Forelimb muscle (tissue), 1 donor: ENCODE measurements at regions not wholly inside any gene's neighbourhood (a gene's known extent, or its start where the extent isn't known, plus 50 kb on each side); places are given as distances from the start of the nearest gene placed in this dataset.

Experiments used
- DNase-seq: peaks from one replicate; pipeline ENCODE4 v3.0.0-alpha.2; 2013; ENCODE audit warnings: low read depth

DNA sequence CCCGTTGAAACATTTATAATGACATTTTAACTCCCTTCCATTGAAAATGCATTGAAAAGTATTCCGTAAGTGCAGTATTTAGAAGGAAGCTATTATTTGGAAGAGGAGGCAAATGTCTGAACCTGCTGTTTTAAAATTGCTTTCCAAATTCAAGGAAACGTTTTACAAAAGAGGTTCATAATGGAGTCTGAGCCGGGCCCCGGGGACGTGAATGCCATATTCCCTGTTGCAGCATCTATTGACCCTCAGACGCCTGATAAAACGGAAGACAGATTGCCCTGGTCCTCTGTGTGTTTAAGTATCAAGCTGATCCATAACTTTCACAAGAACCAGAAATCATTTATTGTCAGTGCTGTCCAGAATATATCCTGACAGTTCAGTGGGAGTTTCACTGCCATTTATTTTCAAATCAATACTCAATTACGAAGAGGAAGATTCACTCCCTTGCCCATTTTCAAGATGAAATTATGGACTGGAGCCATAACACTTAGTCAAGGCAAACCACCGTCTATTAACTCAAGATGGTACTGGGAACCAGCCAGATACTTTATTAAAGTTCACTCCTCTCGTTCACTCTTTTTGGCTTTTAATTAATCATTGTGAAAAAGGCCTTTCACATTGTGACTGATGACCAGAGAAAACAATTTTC lies 435.7 kb upstream of the PFKP start:
- DNase-seq: no peak

DNA sequence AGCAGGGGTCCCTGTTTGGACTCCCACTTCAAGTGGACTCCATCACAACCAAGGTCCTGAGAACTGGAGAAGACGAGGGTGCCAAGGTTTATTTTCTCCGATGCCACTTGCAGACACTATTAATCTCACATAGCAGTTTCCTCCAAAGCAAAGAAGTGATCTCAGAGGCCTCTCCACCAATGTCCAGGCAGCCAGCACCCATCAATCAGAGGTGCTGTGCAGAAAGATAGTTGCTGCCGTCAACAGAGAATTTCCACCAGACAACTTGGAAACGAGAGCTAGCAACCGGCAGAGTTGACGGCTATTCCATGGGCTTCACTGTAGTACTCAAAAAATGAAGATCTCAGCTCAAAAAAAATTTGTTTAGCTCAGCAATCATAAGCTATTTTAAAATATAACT lies 438.6 kb upstream of the PFKP start:
- DNase-seq: no peak

DNA sequence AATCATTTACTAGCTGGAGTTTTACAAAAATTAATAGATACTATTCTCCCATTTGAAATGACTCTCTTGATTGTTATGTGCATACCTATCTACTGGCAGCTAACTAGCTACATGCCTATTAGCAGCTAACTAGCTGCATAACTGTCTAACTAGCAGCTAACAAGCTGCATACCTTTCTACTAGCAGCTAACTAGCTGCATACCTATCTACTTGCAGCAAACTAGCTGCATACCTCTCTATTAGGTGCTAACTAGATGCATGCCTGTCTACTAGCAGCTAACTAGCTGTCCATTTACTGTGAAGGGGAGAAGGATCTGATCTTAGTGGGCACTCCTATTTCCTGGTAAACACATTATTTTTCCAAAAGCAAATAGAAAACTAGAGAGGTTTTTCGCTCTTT lies 439.4 kb upstream of the PFKP start:
- no peak for DNase-seq

DNA sequence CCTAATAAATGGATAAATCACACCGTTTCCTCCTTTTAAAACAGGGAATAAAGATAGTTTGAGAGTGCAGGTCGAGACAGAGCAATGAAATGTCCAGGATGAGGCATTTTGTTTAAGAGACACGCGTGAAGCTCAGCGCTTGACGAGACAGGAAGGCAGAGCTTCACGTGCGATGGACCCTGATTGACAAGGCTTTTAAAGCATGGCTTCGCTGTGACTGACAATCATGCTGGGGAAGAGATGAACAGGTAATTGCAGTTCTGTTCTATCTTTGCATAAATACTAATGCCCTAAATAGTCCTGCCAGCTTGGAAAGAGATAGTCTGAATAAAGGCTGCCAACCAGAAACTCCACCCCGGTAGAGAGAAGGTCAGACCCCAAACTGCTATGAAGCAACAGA lies 442.3 kb upstream of the PFKP start:
- no peak for DNase-seq

DNA sequence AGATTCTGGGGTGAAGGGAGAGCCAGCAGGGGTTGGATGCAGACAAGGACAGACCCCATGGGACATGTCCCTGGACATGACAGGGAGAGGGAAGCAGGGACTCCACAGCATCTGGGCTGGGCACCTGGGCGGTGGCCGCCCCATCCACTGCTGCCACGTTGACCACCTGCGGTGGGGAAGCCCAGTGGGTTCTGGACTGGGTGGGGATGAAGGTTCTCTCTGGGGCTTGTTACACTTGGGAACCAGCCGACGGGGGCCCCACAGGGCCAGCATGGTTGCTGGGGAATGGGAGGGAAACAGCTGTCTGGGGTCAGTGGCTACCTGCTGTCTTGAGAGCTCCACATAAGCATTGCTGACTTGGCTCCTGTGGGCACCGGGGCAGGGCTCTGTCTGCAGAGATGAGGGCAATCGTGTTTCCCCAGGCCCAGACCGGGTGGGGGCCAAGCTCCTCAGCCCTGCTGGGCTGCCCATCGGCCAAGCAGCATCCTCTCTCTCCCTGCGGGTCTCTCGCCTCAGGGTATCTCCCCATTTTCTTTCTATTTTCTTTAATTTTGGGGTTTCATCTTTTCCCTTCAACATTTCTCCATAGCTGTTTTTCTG lies 443.6 kb upstream of the PFKP start:
- no peak for DNase-seq

DNA sequence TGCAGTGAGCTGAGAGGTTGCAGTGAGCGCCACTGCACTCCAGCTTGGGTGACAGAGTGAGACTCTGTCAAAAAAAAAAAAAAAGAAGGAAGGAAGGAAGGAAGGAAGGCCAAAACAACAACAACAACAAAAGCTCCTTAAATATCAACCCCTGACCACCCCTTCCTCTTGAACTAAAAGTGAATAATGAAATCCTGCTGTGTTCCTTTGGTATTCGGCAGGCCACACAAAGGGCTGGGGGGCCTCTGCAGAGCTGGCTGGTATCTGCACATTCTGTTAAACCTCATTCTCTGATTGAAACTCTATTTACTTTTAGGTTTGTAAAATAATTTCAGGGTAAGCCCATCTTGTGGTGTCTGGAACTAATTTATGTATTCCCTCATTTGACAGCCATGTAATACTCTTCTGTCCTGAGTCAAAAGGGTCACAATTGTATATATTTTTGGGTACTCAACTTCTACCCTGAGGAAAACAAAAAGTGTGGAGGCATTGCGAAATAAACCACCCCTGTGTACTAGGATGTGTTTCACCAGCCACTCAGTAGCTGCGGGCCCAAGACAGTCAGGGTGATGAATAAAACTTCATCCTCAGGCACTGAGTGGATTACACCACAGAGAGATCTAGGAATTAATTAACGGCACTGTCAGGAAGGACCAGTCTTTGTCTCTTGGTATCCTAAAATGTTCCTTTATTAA lies 446.4 kb upstream of the PFKP start:
- DNase-seq: no peak

DNA sequence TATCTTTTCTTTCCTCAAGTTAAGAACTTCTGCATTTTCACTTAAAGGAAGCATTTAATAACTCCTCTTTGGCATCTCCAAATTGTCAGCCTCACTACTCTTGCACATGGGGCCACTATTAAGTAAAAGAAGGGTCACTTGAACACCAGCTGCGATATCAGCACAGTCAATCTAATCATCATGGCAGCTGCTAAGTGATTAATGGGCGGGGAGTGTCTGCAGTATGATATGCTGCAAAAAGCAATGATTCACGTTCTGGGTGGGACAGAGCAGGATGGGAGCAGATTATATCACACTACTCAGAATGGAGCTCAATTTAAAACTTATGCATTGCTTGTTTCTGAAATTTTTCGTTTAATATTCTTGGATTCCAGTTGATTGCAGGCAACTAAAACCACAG lies 447.4 kb upstream of the PFKP start:
- no peak for DNase-seq

DNA sequence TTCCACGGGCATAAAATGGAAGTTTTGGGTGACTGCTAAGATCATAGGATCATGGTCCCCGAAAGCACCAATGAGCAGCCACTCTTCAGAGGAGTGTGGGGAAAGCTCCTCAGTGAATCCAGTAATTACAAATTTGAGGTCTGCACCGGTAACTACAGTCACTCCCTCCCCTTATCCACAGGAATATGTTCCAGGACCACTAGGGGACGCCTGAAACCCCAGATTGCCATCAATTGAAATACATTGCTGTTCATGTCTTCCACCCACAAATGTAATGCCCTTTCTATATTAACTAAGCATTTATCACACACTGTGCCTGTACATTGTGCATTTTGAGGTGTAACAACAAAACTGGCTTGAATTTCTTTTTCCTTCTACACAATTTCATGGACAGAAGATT lies 447.9 kb upstream of the PFKP start:
- DNase-seq: no peak

DNA sequence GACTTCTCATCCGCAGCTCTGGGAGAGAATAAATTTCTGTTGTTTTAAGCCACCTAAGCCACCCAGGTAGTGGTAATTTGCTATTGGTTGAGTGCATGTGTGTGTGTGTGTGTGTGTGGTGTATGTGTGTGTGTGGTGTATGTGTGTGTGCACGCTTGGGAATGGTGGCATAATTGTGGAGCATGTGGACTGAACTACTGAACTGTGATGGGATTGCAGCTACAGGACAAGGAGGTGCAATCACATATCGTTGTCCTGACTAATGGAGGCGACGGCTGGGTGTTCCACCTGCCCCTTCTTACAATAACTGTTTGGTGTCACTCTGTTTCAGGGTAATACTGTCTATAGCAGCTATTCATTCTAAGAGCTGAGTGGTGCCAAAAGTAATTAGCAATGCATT lies 448.7 kb upstream of the PFKP start:
- DNase-seq: no peak

DNA sequence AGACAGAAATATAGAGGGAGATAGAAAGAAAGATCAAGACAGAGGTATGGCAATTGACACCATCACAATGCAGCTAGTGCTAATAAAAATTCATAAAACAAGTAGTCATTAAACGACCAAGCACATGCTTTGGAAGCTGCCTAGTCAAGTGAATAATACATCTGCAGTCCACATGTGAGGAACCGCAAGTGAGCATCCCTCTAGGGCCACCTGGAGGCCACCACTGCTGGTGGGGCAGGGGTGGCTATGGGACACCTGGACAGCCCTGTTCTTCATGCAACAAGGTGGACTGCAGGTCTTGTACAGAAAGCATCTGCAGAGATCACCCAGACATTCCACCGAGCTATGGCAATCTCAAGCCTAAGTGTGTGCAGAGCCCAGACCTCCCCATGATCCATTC lies 451.1 kb upstream of the PFKP start:
- no peak for DNase-seq

DNA sequence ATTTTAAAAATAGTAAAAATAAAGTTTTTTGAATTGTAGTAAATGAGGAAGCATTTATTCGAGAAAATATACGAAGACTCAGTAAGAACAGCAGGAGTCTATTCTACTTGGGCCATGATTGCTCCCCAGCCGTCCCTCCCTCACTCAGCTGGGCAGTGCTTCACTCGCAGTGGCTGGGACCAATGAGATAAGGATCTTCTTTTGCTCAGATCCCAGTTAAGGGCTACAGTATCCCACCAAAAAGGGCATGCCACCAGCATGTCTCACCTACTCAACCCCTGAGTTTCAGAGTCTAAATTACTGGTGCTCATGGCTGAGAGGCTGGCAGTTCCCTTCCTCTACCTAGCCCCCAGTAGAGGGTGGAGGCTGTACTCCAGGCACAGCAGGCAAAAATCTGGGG lies 455.7 kb upstream of the PFKP start:
- no peak for DNase-seq

DNA sequence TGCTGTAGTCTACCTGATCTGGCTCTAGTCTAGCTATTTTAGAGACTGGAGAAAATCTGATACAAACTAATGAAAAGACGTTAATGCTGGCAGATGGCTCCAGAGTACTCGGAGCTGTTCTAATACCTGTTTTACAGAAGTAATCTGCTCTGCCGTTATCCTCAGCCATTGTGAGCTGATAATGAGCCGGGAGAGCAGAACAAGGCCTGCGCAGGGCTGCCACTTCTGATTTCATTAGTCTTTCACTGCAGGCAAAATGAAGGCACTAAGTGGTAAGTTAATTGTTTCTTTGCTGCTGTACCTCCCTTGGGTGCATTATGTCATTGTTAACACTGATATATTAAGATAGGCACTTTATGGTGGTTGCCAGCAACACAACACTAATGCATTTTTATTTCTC lies 456.4 kb upstream of the PFKP start:
- DNase-seq: no peak

DNA sequence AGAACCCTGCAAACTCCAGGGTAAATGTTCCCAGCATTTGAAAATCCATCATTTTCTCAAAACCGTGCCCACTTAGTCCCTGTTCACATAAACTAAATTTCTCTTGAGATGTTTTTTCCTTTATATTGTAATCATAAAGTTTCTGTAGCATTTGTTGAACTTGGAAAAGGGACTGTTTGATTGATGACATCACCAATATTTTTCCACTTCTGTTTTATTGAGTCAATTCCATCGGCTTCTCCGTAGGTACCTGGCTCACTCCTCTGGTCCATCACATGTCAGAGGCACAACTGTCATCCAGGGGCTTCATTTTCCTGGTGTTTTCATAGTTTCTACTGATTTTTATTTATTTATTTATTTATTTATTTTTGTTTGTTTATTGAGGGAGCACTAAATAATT lies 462.5 kb upstream of the PFKP start:
- DNase-seq: no peak

DNA sequence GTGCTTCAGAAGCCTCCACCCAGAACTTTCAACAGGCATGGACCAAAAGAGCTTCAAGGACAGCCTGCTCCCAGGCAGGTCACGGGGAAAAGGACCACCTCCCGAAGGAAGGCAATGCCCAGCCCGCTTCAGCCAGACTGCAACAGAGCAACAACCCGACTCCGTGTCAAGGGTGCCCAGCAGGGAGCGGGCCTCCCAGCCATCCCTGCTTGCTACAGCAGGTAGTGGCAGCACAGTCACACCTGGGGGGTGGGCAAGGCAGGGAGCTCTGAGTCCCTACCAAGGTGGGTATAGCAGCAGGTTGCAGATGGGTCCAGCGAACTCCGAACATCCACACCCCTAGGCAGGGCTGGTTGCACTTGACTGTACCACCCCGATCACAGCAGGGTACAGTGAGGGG lies 467.8 kb upstream of the PFKP start:
- no peak for DNase-seq

DNA sequence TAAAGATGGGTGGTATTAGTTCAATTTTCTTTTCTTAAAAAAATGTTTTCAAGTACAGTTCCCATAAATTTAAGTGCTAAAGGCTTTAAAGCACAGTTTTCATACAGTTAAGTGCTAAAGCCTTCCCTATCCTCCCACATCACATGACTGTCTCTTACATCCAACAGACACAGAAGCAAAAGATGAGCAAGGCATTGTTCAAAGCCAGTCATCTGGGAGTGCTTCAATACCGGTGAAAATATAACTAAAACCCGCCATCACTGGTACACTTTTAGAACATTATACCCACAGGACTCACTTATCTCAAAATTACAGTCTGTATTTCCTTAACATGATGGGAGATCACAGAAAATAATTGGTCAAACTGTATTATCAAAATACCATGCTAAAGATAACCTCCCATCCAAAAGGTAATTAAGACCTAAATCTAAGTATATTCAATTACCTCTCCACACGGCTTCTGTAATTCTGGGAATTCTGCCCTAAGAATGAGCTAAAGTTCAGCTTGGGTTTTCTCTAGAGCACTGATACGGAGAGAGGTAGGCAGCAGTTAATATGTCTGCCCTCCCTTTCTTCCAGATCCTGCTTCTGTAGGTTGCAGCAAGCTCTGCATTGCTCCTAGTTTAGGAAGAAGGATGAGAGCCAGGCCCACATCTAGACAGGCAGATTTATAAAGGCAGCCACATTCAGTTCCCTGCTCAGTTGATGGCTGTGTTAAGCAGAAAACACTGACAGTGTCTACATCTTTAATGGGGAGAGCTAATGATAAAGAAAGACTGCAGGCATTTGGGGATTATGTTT lies 474.8 kb upstream of the PFKP start:
- DNase-seq: no peak

DNA sequence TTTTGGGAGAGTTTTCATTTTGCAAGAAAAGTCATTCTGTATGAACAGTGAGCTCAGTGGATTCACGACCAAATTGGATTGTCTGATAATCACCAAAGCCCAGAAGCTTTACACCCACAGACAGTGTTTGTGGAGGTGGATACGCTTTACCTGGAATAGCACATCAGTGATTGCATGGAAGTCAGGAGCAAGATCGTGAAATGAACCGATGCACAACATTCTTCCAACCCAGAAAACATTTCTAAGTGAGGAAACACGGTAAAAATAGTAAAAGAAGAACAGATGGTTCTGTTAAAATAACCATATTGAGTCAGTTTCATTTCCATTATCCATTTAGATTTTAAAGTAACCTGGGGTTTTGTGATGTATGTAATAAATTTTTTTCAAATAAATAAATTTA lies 478.2 kb upstream of the PFKP start:
- no peak for DNase-seq

DNA sequence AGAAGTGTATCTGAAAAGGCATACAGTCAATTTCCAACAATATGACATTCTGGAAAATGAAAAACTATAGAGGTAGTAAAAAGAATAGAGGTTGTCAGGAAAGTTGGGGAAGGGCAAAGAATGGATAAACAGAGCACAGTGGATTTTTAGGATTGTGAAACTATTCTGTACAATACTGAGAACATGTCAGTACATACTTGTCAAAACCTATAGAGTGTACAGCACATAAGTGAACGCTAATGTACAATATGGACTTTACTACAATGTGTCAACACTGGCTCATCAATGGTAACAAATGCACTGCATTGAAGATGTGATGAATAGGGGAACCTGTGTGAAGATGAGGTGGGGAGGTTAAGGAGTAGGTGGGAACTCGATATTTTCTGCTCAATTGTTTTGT lies 483.0 kb upstream of the PFKP start:
- DNase-seq: no peak

DNA sequence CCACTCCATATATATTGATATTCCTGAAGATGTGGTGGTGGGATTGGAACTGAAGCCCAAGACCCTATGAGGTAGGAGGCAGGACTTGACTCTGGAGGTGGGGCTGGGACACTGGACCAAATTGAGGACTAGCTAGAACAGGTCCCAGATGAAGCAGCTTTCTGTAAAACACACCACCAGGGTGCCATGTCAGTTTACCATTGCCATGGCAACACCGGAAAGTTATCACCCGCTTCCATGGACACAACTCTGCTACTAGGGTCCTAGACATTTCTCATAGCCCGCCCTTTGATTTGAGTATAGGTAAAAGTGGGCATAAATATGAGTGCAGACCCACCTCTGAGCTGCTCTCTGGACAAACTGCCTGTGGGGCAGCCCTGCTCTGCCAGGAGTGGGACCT lies 490.5 kb upstream of the PFKP start:
- no peak for DNase-seq

DNA sequence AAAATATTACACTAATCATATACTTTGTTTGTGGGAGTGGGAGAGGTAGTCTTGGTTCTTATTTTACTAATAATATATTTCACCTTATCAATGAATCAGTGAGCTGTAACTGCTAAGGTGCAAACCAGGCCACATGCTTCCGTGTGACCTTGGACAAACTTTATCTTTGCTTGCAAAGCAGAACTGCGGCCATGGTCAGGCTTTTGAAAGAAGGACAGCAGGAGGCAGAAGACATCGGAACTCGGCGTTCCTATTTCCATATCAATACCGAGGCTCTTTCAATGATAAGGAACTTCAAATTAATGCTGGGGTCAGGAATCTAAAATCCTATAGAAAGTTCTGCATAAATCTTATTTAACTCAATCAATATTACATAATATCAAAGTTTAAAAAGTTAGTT lies 491.9 kb upstream of the PFKP start:
- DNase-seq: no peak

DNA sequence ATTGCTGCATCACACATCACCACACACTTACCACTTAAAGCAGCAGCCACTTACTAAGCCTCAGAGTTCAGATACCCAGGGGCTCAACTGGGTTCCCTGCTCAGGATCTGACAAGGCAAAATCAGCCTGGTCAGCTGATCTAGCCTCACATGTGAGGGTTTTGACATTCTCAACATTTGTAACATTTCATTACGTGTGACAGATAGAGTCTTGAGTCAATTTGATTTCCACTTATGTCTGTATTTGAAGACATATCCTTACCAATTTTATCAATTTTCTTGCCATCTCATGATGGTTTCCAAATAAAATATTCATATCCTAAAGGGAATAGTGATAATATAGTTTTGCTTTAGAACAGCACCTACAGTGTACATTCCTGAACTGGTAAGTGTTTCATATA lies 494.7 kb upstream of the PFKP start:
- DNase-seq: no peak

DNA sequence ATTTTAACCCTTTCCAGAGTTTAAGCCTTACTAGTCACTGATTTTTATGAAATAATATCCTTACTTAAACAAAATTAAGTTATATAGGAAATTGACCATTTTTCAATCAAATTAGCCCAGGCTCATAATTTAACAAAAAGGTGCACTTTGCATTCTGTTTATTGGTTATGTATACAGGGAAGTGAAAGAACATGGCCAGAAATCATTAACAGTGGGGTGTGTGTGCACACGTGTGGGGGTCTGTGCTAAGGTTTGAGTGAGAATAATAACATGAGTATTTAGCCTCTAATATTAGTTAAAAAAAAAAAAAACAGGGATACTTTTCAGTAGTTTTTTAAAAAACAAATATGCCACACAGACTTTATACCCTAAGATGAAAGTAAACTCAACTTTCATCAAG lies 510.5 kb upstream of the PFKP start:
- DNase-seq: no peak

DNA sequence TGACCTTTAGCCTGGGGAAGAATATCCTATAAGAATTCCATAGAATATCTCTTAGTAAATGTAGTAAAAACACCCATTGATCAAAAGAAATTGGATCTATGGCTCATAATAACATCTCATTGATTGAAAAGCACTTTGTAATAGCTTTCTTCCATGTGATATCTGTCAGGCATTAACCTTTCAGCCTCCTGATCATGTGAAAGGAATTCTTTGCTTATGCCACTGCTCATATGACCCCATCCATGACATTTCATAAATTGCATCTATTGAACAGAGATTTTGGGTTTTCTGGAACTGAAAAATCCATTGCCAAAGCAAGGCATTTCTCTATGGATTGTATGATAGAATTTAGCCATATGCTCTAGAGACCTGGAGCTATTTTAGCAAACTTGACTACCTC lies 519.3 kb upstream of the PFKP start:
- no peak for DNase-seq

DNA sequence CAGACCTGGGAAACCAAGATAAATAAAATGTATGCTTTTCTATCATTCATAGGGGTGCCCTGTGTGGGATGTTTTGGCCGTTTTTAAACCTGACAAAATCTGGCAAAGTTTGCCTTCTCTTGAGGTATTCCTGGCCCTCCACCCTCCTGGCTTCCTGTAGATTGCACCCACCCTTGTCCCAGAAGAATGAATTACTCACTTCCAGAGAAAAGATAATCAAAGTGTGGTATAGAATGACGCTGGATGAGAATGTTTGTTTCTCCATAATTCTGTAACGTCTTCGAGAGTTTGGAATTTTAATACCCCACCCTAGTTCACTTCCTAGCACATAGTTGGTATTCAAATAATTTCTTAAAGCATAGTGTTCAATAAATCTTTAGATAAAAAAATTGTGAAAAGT lies 519.7 kb upstream of the PFKP start:
- no peak for DNase-seq
